GM21381 (cell line): ENCODE measurements at regions not wholly inside any gene's neighbourhood (a gene's known extent, or its start where the extent isn't known, plus 50 kb on each side); places are given as distances from the start of the nearest gene placed in this dataset.
"Not testable (repeated sequence)": the region's sequence is repeated elsewhere in the genome, so short reads cannot be mapped to it uniquely, and the experiment has no call there.

Experiments
- ATAC-seq: cut with Tn5 transposase; IDR thresholded peaks from one replicate; pipeline ENCODE4 v1.9.1; 2021; ENCODE audit warnings: mild to moderate bottlenecking, moderate library complexity; ENCODE audit not compliant: unreplicated experiment

- ATAC-seq = not testable (repeated sequence)
Measured at GRCh38 chr5:145395151-145395550, 440.0 kb downstream of the PRELID2 start.

DNA sequence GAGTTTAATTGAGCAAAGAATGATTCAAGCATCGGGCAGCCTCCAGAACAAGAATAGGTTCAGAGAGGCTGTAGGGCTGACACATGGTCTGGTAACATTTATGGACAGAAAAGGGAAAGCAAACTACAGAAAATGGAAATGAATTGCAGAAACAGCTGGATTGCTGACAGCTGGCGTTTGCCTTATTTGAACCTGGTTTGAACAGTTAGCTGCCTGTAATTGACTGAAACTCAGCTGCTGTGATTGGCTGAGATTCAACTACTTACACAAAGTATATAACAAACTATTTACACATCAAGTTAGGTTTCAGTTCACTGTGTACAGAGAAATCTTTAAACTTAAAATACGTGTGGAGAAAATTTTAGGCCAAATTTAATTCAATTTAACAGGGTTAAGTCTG, 441.7 kb downstream of the PRELID2 start:
- no peak for ATAC-seq

- ATAC-seq = no peak
Measured at GRCh38 chr5:145389047-145389446, 446.1 kb downstream of the PRELID2 start.

DNA sequence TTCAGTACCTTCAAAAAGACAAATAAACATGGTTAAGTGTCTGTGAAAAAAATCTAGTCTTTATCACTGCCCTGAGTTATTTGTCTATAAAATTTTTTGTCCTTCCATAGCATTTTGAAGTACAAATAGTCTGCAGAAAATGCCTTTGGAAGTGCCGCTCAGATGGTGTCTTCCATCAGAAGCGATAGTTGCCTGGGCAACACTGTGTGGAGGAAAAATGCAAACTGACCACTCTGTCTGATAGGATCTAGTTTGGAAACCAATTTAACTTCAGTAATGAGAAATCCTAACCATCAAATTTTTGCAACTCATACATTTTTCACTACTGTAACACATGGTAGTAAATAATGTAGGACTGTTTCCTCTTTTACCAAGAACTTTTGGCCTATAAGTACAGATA, 449.9 kb downstream of the PRELID2 start:
- ATAC-seq = no peak

- no peak for ATAC-seq
Measured at GRCh38 chr5:145378226-145378625, 456.9 kb downstream of the PRELID2 start.

DNA sequence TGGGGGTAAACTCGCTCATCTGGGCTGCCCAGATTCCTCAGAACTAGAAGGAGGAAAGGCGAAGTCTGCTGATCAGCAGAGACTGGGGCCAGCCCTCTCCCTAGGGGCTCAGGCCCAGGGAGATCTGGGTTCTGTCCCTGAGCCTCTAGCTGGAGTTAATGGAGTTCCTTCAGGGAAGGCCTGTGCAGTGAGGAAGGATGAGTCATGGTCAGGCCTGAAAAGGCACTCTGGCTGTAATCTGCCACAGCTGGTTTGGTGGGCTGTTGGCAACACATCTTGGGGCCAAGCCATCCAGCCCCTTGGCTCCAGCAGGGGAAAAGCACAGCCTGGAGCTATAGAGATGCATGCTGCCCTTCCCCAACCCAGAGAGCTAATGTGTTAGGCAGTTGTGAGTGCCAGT, 459.6 kb downstream of the PRELID2 start:
- ATAC-seq = no peak

GRCh38 chr5:145365464-145365863, 469.7 kb downstream of the PRELID2 start:
- ATAC-seq = no peak

DNA sequence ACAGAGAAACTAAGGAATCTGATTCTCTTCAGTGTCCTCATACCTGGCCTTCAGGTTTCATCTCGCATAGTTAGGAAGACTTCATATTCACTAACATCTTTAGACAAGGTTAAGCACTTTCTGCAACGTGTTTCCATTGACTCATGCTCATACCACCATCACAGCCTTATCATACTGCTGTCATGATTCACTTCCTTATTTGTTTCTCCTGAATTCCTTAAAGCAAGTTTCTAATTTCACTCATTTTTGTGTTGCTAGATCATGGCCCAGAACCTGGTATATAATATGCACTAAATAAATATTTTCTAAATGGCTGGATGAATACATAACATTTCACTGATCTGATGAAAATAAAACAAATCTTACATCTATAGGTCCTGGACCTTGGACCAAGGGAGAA, 472.9 kb downstream of the PRELID2 start:
- no peak for ATAC-seq

DNA sequence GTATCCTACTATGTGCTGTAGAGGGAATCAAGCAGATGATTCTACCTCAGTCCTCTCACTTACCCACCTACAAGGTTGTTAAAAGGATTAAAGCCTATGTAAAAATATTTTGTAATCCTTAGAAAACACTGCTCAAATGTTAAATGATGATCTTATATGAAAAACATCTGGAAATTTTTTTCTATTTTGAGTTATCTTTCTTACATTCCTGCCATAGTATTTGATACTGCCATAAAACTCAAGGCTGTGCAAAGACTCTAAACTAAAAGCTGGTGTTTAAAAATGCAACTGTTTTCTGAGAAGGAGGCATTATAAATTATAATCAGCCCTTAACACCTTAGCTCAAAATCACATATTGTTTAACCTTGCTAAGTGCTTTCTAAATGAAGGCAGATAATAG, 474.2 kb downstream of the PRELID2 start:
- ATAC-seq = no peak

DNA sequence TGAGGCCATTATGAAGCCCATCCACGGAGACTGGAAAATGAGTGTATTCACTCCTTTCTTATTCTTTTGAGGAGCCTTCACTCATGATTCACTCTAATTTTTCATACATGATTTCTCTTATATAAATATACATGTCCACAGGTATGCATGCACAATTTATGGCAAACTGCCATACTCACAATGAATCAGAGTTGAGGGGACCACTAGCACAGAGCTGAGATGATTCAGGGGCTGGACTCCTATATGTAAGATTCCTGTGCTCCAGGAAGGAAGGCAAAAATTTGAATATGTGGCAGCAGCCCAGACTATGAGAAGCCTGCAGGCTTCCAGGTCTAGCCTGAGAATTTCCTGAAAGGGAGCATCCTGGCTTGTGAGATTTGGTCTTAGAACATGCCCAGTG, 484.6 kb downstream of the PRELID2 start:
- ATAC-seq = no peak

GRCh38 chr5:145347026-145347616, 488.0 kb downstream of the PRELID2 start:
- ATAC-seq = no peak

- ATAC-seq = no peak
Measured at GRCh38 chr5:145345511-145346287, 489.4 kb downstream of the PRELID2 start.

DNA sequence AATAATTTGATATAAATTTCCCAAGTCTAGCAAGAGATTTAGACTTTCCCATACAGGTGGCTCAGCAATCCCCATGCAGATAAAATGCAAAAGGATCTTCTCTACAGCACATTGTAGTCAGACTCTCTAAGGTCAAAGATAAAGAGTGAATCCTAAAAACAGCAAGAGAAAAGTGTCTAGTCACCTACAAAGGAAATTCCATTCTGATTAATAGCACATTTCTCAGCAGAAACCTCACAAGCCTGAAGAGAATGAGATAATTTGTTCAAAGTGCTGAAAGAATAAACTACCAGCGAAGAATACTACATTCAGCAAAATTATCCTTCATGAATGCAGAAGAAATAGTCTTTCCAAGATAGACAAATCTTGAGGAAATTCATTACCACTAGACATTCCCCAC, 493.3 kb downstream of the PRELID2 start:
- ATAC-seq = no peak

- ATAC-seq = no peak
Measured at GRCh38 chr5:145340099-145340498, 495.0 kb downstream of the PRELID2 start.

- ATAC-seq = no peak
Measured at GRCh38 chr5:145324767-145325479, 510.2 kb downstream of the PRELID2 start.

- ATAC-seq = no peak
Measured at GRCh38 chr5:145324101-145324500, 511.0 kb downstream of the PRELID2 start.

DNA sequence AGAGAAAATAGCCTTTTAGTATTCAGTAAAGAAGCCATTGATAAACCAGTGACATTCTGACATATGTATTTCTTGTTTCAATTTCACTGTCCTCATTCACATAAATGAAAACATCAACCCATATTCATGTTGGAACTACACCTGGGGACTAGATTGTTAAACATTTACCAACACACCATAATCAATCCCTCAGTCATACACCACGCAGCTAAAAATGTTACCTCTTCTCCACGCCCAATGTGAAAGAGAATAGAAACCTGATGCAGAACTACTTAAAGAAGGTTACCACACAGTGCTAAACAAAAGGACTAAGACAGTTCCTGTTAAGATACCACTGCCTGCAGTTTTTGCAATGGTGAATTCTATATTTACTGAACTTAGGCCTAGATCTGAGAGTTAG, 518.9 kb downstream of the PRELID2 start:
- peak; percentile 83 for ATAC-seq

GRCh38 chr5:145307866-145308382, 527.2 kb downstream of the PRELID2 start:
- no peak for ATAC-seq

- ATAC-seq = no peak
Measured at GRCh38 chr5:145295236-145295835, 539.8 kb downstream of the PRELID2 start.

- ATAC-seq = no peak
Measured at GRCh38 chr5:145294331-145294730, 540.8 kb downstream of the PRELID2 start.

GRCh38 chr5:145293716-145294115, 541.4 kb downstream of the PRELID2 start:
- ATAC-seq = no peak
